Activated naive CD8-positive, alpha-beta T cell (primary cell): ENCODE measurements at regions not wholly inside any gene's neighbourhood (a gene's known extent, or its start where the extent isn't known, plus 50 kb on each side); places are given as distances from the start of the nearest gene placed in this dataset.
"Not testable (repeated sequence)": the region's sequence is repeated elsewhere in the genome, so short reads cannot be mapped to it uniquely, and the experiment has no call there.

Experiments used
- H3K27ac Mint-ChIP-seq: one replicate; pipeline ENCODE4 v1.8.0; 2021; ENCODE audit warnings: mixed read lengths
- H3K27me3 Mint-ChIP-seq: one replicate; pipeline ENCODE4 v1.8.0; 2021; ENCODE audit warnings: mixed read lengths
- H3K36me3 Mint-ChIP-seq: one replicate; pipeline ENCODE4 v1.8.0; 2021; ENCODE audit warnings: mixed read lengths
- H3K4me1 Mint-ChIP-seq: one replicate; pipeline ENCODE4 v1.8.0; 2021; ENCODE audit warnings: low read depth, mixed read lengths
- H3K4me3 Mint-ChIP-seq: one replicate; pipeline ENCODE4 v1.8.0; 2021; ENCODE audit warnings: mild to moderate bottlenecking, mixed read lengths
- H3K9me3 Mint-ChIP-seq: one replicate; pipeline ENCODE4 v1.8.0; 2021; ENCODE audit warnings: low read depth, mixed read lengths

DNA sequence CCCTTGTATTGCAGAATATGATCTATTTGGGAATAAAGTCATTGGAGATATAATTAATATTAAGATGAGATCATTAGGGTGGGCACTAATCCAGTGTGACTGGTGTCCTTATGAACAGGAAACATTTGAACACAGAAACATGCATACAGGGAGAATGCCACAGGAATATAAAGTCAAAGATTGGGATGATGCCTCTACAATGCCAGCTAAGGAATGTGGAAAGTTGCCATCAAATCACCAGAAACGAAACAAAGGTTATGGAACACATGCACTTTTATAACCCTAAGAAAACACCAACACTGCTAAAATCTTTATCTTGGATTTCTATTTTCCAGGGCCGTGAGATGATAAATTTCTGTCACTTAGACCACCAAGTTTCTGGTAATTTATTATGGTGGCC, 442.4 kb upstream of the BCHE start:
- no peaks in the 10 kb centered on the region for H3K36me3 Mint-ChIP-seq
- H3K4me1 Mint-ChIP-seq: no peaks in the 10 kb centered on the region
- H3K4me3 Mint-ChIP-seq: no peak overlapping the region
- peaks cover 4% of the 10 kb centered on the region for H3K9me3 Mint-ChIP-seq
- no peak overlapping the region for H3K27ac Mint-ChIP-seq
- no peaks in the 10 kb centered on the region for H3K27me3 Mint-ChIP-seq

- Mint-ChIP-seq H3K4me3 (no peak overlapping the region), H3K9me3 (peaks cover 4% of the 10 kb centered on the region), H3K36me3 (no peaks in the 10 kb centered on the region), H3K27ac (no peak overlapping the region), H3K4me1 (no peaks in the 10 kb centered on the region), H3K27me3 (no peaks in the 10 kb centered on the region)
Observed at GRCh38 chr3:166275024-166275390, 437.8 kb upstream of the BCHE start.

DNA sequence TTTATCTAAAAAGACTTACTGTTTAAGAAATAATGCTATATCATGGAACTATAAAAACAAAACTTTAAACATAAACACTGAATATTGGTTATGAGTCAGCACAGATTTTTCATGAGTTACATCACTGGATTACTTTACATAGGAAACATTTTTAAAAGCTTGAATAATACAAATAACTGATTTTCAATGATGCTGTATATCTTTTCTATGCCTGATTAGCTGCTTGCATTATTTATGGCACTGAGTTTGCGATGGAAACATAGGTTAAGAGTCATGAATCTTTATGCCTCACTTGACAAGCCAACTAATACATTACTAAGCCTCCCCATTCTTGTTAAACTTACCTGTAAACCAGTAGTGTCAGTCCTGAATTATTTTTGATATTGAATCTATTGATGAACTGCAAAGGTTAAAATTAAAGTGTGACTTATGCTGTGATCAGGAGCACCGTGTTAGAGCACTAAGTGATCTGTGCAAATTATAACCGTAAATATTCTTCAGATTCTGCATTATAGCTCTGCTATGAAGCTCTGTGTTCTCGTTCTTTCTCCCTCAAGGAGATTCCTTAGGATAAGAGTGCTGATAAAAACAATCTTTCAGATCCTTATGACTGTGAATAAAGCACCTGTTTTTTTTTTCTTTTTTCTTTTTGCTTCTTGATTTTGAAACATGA, 437.3 kb upstream of the BCHE start:
- Mint-ChIP-seq H3K9me3 (peaks cover 3% of the 10 kb centered on the region), H3K36me3 (no peaks in the 10 kb centered on the region), H3K27ac (no peak overlapping the region), H3K4me3 (no peak overlapping the region), H3K4me1 (no peaks in the 10 kb centered on the region), H3K27me3 (no peaks in the 10 kb centered on the region)

GRCh38 chr3:166270429-166270828, 433.2 kb upstream of the BCHE start:
- no peak overlapping the region for H3K27ac Mint-ChIP-seq
- no peaks in the 10 kb centered on the region for H3K9me3 Mint-ChIP-seq
- no peaks in the 10 kb centered on the region for H3K36me3 Mint-ChIP-seq
- no peaks in the 10 kb centered on the region for H3K4me1 Mint-ChIP-seq
- H3K27me3 Mint-ChIP-seq: no peaks in the 10 kb centered on the region
- no peak overlapping the region for H3K4me3 Mint-ChIP-seq

- Mint-ChIP-seq H3K27me3 (no peaks in the 10 kb centered on the region), H3K9me3 (peaks cover 5% of the 10 kb centered on the region), H3K36me3 (no peaks in the 10 kb centered on the region), H3K4me3 (no peak overlapping the region), H3K27ac (no peak overlapping the region), H3K4me1 (no peaks in the 10 kb centered on the region)
Observed at GRCh38 chr3:166265153-166265552, 427.9 kb upstream of the BCHE start.

- no peaks in the 10 kb centered on the region for H3K27me3 Mint-ChIP-seq
- no peak overlapping the region for H3K27ac Mint-ChIP-seq
- H3K9me3 Mint-ChIP-seq: peaks cover 5% of the 10 kb centered on the region
- H3K36me3 Mint-ChIP-seq: no peaks in the 10 kb centered on the region
- no peak overlapping the region for H3K4me3 Mint-ChIP-seq
- H3K4me1 Mint-ChIP-seq: no peaks in the 10 kb centered on the region
Observed at GRCh38 chr3:166263460-166263859, 426.2 kb upstream of the BCHE start.

DNA sequence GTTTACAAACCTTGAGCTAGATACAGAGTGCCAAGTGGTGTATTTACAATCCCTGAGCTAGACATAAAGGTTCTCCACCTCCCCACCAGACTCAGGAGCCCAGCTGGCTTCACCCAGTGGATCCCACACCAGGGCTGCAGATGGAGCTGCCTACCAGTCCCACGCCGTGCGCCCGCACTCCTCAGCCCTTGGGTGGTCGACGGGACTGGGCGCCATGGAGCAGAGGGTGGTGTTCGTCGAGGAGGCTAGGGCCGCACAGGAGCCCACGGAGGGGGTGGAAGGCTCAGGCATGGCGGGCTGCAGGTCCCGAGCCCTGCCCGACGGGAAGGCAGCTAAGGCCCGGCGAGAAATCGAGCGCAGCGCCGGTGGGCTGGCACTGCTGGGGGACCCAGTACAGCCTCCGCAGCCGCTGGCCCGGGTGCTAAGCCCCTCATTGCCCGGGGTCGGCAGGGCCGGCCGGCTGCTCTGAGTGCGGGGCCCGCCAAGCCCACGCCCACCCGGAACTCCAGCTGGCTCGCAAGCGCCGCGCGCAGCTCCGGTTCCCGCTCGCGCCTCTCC, 421.1 kb upstream of the BCHE start:
- not testable (repeated sequence) for H3K36me3 Mint-ChIP-seq, H3K27ac Mint-ChIP-seq, H3K27me3 Mint-ChIP-seq, H3K9me3 Mint-ChIP-seq, H3K4me3 Mint-ChIP-seq, H3K4me1 Mint-ChIP-seq

GRCh38 chr3:166257715-166258114, 420.5 kb upstream of the BCHE start:
- Mint-ChIP-seq H3K9me3 (no peaks in the 10 kb centered on the region), H3K36me3 (no peaks in the 10 kb centered on the region), H3K27me3 (no peaks in the 10 kb centered on the region), H3K27ac (no peak overlapping the region), H3K4me1 (no peaks in the 10 kb centered on the region), H3K4me3 (no peak overlapping the region)

DNA sequence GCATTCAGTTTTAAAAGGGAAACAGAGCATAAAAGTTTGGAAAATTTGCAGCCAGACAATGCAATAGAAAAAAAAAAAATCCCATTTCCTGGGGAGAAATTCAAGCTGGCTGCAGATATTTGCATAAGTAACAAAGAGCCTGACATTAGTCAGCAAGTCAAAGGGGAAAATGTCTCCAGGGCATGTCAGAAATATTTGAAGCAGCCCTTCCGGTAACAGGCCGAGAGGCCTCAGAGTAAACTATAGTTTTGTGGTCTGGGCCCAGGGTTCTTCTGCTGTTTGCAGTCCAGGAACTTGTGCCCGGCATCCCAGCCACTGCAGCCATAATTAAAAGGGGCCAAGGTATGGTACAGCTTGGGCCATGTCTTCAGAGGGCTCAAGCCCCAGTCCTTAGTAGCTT, 411.6 kb upstream of the BCHE start:
- no peaks in the 10 kb centered on the region for H3K27me3 Mint-ChIP-seq
- no peaks in the 10 kb centered on the region for H3K4me1 Mint-ChIP-seq
- no peaks in the 10 kb centered on the region for H3K36me3 Mint-ChIP-seq
- H3K4me3 Mint-ChIP-seq: no peak overlapping the region
- H3K27ac Mint-ChIP-seq: no peak overlapping the region
- H3K9me3 Mint-ChIP-seq: no peaks in the 10 kb centered on the region

DNA sequence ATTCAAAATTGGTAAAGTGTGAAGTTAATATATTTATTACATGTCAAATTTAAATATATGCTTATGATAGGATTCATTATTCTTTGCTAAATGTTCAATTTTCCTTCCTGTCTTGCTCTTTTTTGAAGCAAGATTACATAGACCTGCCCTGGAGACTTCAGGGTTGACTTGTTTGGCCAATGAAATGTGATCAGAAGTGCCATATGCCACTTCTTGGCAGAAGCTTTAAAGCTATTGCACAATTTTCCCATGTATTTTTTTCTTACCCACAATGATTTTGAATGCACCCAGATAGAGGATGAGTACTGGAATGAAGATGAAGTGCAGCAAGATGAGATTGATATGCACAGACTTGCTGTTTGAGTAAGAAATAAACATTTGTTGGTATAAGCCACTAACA, 406.3 kb upstream of the BCHE start:
- H3K9me3 Mint-ChIP-seq: no peaks in the 10 kb centered on the region
- no peak overlapping the region for H3K4me3 Mint-ChIP-seq
- H3K36me3 Mint-ChIP-seq: no peaks in the 10 kb centered on the region
- no peaks in the 10 kb centered on the region for H3K27me3 Mint-ChIP-seq
- H3K4me1 Mint-ChIP-seq: no peaks in the 10 kb centered on the region
- H3K27ac Mint-ChIP-seq: no peak overlapping the region

DNA sequence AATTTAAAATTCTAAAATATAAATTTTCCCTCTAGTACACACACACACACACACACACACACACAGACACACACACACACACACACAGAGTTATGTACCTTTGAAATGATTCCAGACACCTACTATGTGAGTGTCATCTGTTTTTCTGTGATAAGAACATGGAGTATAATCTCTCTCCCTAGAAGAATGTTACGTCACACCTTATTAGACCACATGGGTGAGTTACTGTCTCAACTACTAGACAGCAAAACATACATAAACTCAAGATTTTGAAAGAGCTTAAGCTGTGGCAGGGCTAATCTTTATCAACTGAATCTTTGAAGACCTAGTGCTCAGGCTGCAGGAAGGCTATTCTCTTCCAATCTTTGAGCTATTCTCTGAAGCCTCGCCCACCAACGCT, 385.9 kb upstream of the BCHE start:
- H3K4me3 Mint-ChIP-seq: no peak overlapping the region
- no peaks in the 10 kb centered on the region for H3K36me3 Mint-ChIP-seq
- H3K27ac Mint-ChIP-seq: no peak overlapping the region

DNA sequence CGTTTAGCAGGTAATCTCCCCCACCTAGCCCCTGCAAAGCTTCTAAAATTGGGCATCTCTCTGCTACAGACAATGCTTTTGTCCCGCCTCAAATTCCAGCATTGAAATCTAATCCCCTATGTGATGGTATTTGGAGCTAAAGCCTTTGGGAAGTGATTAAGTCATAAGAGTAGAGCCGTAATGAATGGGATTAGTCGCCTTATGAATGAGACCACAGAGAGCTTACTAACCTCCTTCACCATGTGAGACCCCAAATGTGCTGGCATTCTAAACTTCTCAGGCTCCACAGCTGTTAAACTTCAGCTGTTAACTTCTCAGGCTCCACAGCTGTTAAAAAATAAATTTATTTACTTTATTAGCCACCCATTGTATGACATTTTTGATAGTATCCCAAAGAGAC, 374.2 kb upstream of the BCHE start:
- H3K4me3 Mint-ChIP-seq: no peak overlapping the region
- no peaks in the 10 kb centered on the region for H3K36me3 Mint-ChIP-seq
- no peak overlapping the region for H3K27ac Mint-ChIP-seq
- peaks cover 8% of the 10 kb centered on the region for H3K9me3 Mint-ChIP-seq
- H3K27me3 Mint-ChIP-seq: no peaks in the 10 kb centered on the region
- H3K4me1 Mint-ChIP-seq: no peaks in the 10 kb centered on the region

More for the DNA sequence above, 385.9 kb upstream of the BCHE start:
- H3K9me3 Mint-ChIP-seq: no peaks in the 10 kb centered on the region
- H3K4me1 Mint-ChIP-seq: no peaks in the 10 kb centered on the region
- H3K27me3 Mint-ChIP-seq: no peaks in the 10 kb centered on the region

DNA sequence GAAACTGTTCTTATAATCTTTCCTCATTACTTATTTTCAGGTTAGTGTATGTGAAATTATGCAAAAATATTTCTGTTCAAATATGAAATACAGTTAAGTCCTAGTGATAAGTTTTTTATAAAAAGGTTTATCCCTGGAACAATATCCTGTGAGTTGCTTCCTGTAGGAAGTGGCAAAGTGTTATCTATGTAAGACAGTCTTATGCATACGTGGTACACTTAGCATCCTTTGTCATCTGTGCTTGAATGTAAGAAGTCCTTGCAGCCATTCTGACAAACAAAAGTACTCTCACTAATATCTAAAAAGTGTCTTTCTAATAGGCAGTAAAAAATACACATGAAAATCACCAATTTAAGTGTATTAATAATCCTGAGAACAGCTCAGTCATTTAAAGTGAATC, 372.5 kb upstream of the BCHE start:
- no peaks in the 10 kb centered on the region for H3K27me3 Mint-ChIP-seq
- no peak overlapping the region for H3K4me3 Mint-ChIP-seq
- H3K9me3 Mint-ChIP-seq: peaks cover 6% of the 10 kb centered on the region
- H3K4me1 Mint-ChIP-seq: no peaks in the 10 kb centered on the region
- H3K36me3 Mint-ChIP-seq: no peaks in the 10 kb centered on the region
- no peak overlapping the region for H3K27ac Mint-ChIP-seq

GRCh38 chr3:166205158-166205557, 367.9 kb upstream of the BCHE start:
- no peaks in the 10 kb centered on the region for H3K4me1 Mint-ChIP-seq
- H3K27ac Mint-ChIP-seq: no peak overlapping the region
- H3K27me3 Mint-ChIP-seq: no peaks in the 10 kb centered on the region
- H3K9me3 Mint-ChIP-seq: peaks cover 3% of the 10 kb centered on the region
- no peaks in the 10 kb centered on the region for H3K36me3 Mint-ChIP-seq
- no peak overlapping the region for H3K4me3 Mint-ChIP-seq

DNA sequence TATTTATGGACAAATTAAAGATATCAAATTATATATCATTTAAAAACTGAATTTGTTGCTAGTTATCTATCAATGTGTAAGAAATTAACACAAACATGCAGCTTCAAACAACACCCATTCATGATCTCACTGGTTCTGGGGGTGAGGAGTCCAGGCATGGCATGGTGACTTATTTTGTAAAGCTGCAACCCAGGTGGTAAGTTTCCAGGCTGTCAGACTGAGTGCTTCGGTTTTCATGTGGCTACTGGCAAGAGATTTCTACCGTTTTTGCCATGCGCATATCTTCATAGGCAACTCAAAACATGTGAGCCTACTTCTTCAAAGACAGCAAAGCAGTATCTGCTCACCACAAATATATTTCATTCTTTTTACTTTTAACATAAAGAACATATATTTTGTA, 364.3 kb upstream of the BCHE start:
- Mint-ChIP-seq H3K27me3 (no peaks in the 10 kb centered on the region), H3K36me3 (no peaks in the 10 kb centered on the region), H3K9me3 (peaks cover 5% of the 10 kb centered on the region), H3K4me3 (no peak overlapping the region), H3K27ac (no peak overlapping the region), H3K4me1 (no peaks in the 10 kb centered on the region)

GRCh38 chr3:166199491-166199890, 362.3 kb upstream of the BCHE start:
- Mint-ChIP-seq H3K4me3 (no peak overlapping the region), H3K27ac (no peak overlapping the region), H3K9me3 (peaks cover 5% of the 10 kb centered on the region), H3K4me1 (no peaks in the 10 kb centered on the region), H3K36me3 (no peaks in the 10 kb centered on the region), H3K27me3 (no peaks in the 10 kb centered on the region)
